Subcutaneous abdominal adipose tissue (tissue), 5 donors: ENCODE measurements at regions not wholly inside any gene's neighbourhood (a gene's known extent, or its start where the extent isn't known, plus 50 kb on each side); places are given as distances from the start of the nearest gene placed in this dataset.

ENCODE experiments used
- H3K27ac ChIP-seq: one replicate; pipeline ENCODE4 v1.7.0; 2013; ENCODE audit warnings: low read depth, mild to moderate bottlenecking, inconsistent platforms, low read length, moderate library complexity
- H3K27me3 ChIP-seq, 5 donors: one replicate each; pipeline ENCODE4 v1.7.0; 2013; ENCODE audit warnings: low read length in 5 of 5, inconsistent platforms in 1 of 5; ENCODE audit not compliant: control insufficient read depth in 5 of 5, insufficient read depth in 4 of 5
- H3K36me3 ChIP-seq, 5 donors: one replicate each; pipeline ENCODE4 v1.7.0; 2013; ENCODE audit warnings: low read length in 5 of 5; ENCODE audit not compliant: control insufficient read depth in 5 of 5, insufficient read depth in 5 of 5
- H3K4me1 ChIP-seq, 5 donors: one replicate each; pipeline ENCODE4 v1.7.0; 2013; ENCODE audit warnings: low read length in 5 of 5, mild to moderate bottlenecking in 3 of 5, moderate library complexity in 1 of 5; ENCODE audit not compliant: control insufficient read depth in 5 of 5, insufficient read depth in 5 of 5
- H3K4me3 ChIP-seq, 5 donors: one replicate each; pipeline ENCODE4 v1.7.0; 2013; ENCODE audit warnings: low read length in 5 of 5, low read depth in 1 of 5
- H3K9ac ChIP-seq, 5 donors: one replicate each; pipeline ENCODE4 v1.7.0; 2013; ENCODE audit warnings: low read length in 5 of 5, mild to moderate bottlenecking in 4 of 5, moderate library complexity in 3 of 5
- H3K9me3 ChIP-seq, 5 donors: one replicate each; pipeline ENCODE4 v1.7.0; 2013; ENCODE audit warnings: low read length in 5 of 5; ENCODE audit not compliant: control insufficient read depth in 5 of 5
- donor health status: healthy.
- donor health status: healthy.
- donor health status: healthy.
- donor health status: healthy.
- donor health status: healthy.

DNA sequence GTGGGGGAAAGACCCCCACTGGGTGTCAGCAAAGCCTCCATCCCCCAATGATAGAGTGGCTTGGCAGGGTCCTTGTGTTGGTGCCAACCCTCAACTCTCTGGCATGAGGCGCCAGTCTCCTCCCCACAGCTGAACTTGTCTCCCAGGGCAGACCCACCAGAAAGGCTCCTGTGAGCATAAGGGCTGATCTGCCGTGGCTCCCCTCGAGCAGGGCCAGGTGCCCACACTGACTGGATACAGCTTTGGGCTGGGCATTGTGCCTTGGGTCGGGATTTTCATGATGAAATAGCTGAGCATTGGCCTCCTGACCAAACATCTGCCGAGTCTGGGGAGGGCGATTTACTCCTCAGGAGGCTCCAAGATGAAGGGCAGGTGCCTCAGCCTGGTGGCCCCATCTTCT, 68.1 kb upstream of the NPTX2 start:
- no peaks in the 10 kb centered on the region for H3K36me3 ChIP-seq
- H3K27ac ChIP-seq: no peak overlapping the region
- H3K27me3 ChIP-seq: peaks cover 0 to 6% (median 0%) of the 10 kb centered on the region in 5 donors
- no peak overlapping the region for H3K4me3 ChIP-seq
- peaks cover 0 to 31% (median 25%) of the 10 kb centered on the region in 5 donors for H3K9me3 ChIP-seq
- H3K4me1 ChIP-seq: no peaks in the 10 kb centered on the region
- H3K9ac ChIP-seq: no peak overlapping the region

DNA sequence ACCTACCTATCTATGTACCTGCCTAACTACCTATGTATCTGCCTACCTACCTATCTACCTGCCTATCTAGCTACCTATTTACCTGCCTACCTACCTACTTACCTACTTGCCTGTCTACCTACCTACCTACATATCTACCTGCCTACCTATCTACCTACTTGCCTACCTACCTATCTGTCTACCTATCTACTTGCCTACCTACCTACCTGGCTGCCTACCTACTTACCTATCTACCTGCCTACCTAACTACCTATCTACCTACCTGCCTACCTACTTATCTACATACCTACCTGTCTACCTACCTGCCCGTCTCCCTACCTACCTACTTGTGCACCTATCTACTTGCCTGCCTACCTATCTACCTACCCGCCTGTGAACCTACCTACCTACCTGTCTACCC, 68.7 kb upstream of the NPTX2 start:
- Histone ChIP-seq H3K36me3 (no peaks in the 10 kb centered on the region), H3K9me3 (peaks cover 0 to 30% (median 24%) of the 10 kb centered on the region in 5 donors), H3K4me3 (no peak overlapping the region)

GRCh38 chr7:98541101-98541500, 76.0 kb upstream of the NPTX2 start:
- H3K9me3 ChIP-seq: peaks cover 0 to 7% (median 3%) of the 10 kb centered on the region in 5 donors
- H3K4me1 ChIP-seq: no peaks in the 10 kb centered on the region
- peaks cover 0 to 4% (median 2%) of the 10 kb centered on the region in 5 donors for H3K27me3 ChIP-seq
- H3K36me3 ChIP-seq: no peaks in the 10 kb centered on the region
- no peak overlapping the region for H3K4me3 ChIP-seq
- no peak overlapping the region for H3K27ac ChIP-seq
- no peak overlapping the region for H3K9ac ChIP-seq

More for the DNA sequence above, 68.7 kb upstream of the NPTX2 start:
- Histone ChIP-seq H3K27me3 (peaks cover 0 to 4% (median 0%) of the 10 kb centered on the region in 5 donors), H3K9ac (no peak overlapping the region), H3K27ac (no peak overlapping the region), H3K4me1 (no peaks in the 10 kb centered on the region)

GRCh38 chr7:98539865-98540264, 77.2 kb upstream of the NPTX2 start:
- Histone ChIP-seq H3K9ac (no peak overlapping the region), H3K4me3 (no peak overlapping the region), H3K4me1 (no peaks in the 10 kb centered on the region), H3K9me3 (peaks cover 0 to 7% (median 3%) of the 10 kb centered on the region in 5 donors), H3K27me3 (peaks cover 0 to 3% (median 0%) of the 10 kb centered on the region in 5 donors), H3K36me3 (no peaks in the 10 kb centered on the region), H3K27ac (no peak overlapping the region)

DNA sequence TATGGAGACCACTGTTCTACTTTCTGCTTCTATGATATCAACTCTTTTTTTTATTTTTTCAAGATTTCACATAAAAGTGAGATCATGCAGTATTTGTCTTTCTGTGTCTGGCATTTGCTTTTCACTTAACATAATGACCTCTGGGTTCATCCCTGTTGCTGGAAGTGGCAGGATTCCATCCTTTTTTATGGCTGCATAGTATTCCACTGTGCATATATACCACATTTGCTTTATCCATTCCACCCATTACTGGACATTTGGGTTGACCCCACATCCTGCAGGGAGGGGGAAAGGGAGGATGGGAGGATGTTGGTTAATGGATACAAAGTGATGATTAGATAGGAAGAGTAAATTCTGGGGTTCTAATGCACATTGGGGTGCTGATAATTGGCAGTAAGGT, 80.3 kb upstream of the NPTX2 start:
- no peaks in the 10 kb centered on the region for H3K4me1 ChIP-seq
- no peak overlapping the region for H3K4me3 ChIP-seq
- H3K27ac ChIP-seq: no peak overlapping the region
- no peaks in the 10 kb centered on the region for H3K36me3 ChIP-seq
- peaks cover 0 to 3% (median 0%) of the 10 kb centered on the region in 5 donors for H3K27me3 ChIP-seq
- no peak overlapping the region for H3K9ac ChIP-seq
- peaks cover 0 to 8% (median 5%) of the 10 kb centered on the region in 5 donors for H3K9me3 ChIP-seq

- Histone ChIP-seq H3K9ac (no peak overlapping the region), H3K4me1 (no peaks in the 10 kb centered on the region), H3K27me3 (no peaks in the 10 kb centered on the region), H3K36me3 (no peaks in the 10 kb centered on the region), H3K9me3 (peaks cover 0 to 14% (median 11%) of the 10 kb centered on the region in 5 donors), H3K4me3 (no peak overlapping the region), H3K27ac (no peak overlapping the region)
Measured at GRCh38 chr7:98534493-98534892, 82.6 kb upstream of the NPTX2 start.

DNA sequence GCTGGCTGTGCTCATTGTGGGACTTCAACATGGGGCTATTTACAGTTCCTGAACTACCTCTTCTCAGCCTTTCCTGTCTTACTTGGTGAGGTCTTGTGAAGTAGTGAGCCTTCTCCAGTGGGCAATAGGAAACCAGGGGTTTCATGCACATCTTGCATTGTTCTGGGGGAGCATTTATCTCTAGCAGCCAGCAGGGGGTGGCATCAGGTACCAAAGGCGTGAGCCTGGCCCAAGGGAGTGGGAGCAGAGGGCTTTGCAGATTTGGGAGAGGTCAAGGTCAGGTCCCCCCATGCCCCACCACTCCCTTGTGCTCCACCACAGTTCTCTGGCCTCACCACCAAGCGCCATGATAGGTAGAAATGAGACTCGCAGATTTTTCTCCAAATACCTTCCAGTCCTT, 85.4 kb upstream of the NPTX2 start:
- Histone ChIP-seq H3K4me1 (no peaks in the 10 kb centered on the region), H3K36me3 (no peaks in the 10 kb centered on the region), H3K9ac (no peak overlapping the region), H3K27me3 (no peaks in the 10 kb centered on the region), H3K4me3 (no peak overlapping the region), H3K9me3 (peaks cover 0 to 12% (median 8%) of the 10 kb centered on the region in 5 donors), H3K27ac (no peak overlapping the region)

GRCh38 chr7:98528079-98528478, 89.0 kb upstream of the NPTX2 start:
- Histone ChIP-seq H3K27me3 (peaks cover 0 to 4% (median 0%) of the 10 kb centered on the region in 5 donors), H3K36me3 (no peaks in the 10 kb centered on the region), H3K4me3 (no peak overlapping the region), H3K9me3 (peaks cover 0 to 12% (median 10%) of the 10 kb centered on the region in 5 donors), H3K27ac (no peak overlapping the region), H3K4me1 (no peaks in the 10 kb centered on the region), H3K9ac (no peak overlapping the region)

- Histone ChIP-seq H3K9ac (no peak overlapping the region), H3K9me3 (peaks cover 0 to 9% (median 0%) of the 10 kb centered on the region in 5 donors), H3K27ac (no peak overlapping the region), H3K27me3 (peaks cover 0 to 6% (median 3%) of the 10 kb centered on the region in 5 donors), H3K36me3 (no peaks in the 10 kb centered on the region), H3K4me3 (no peak overlapping the region), H3K4me1 (no peaks in the 10 kb centered on the region)
Measured at GRCh38 chr7:98526059-98526458, 91.0 kb upstream of the NPTX2 start.

DNA sequence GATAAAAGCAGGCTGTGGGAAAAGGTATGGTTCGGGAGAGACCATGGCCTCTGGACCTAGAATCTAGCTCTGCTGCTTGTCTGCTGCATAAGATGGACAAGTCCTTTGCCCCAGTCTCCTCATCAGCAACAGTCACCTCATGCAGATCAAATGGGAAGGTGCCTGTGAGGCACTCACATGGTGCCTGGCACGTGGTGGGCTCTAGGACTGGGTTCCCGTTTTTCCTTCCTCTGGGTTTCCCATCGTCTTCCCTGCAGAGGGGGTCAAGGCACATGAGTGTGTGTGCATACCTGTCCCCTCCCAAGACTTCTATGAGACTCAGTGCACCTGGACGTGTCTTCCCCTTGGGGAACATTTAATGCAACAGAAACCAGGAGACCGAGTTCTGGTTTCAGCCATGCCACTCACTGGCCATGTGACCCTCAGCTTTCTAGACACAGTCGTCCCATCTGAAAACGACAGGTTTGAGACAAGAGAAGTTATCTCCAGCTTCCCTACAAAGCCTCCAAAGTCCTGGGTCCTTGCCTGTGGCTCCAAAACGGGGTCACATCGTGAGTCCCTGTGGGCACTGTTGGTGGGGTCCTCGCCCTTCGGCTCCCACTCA, 95.9 kb upstream of the NPTX2 start:
- no peaks in the 10 kb centered on the region for H3K4me1 ChIP-seq
- peaks cover 0 to 6% (median 3%) of the 10 kb centered on the region in 5 donors for H3K27me3 ChIP-seq
- no peak overlapping the region for H3K9ac ChIP-seq
- H3K4me3 ChIP-seq: no peak overlapping the region
- H3K9me3 ChIP-seq: peaks cover 0 to 9% (median 0%) of the 10 kb centered on the region in 5 donors
- no peaks in the 10 kb centered on the region for H3K36me3 ChIP-seq
- H3K27ac ChIP-seq: no peak overlapping the region
